C1 segment of cervical spinal cord (tissue), 14 donors: ENCODE measurements at regions not wholly inside any gene's neighbourhood (a gene's known extent, or its start where the extent isn't known, plus 50 kb on each side); places are given as distances from the start of the nearest gene placed in this dataset.
"Not testable (repeated sequence)": the region's sequence is repeated elsewhere in the genome, so short reads cannot be mapped to it uniquely, and the experiment has no call there.

Experiments
- DNase-seq, 14 donors: peaks; one replicate each; lab custom pipeline; 2025; lab: John Stamatoyannopoulos, UW

- DNase-seq, result no peak
These were observed 236.4 kb downstream of the NFATC2 start for GRCh38 chr20:51306081-51306480.

- DNase-seq, result no peak
These were observed 237.0 kb downstream of the NFATC2 start for GRCh38 chr20:51305316-51306052.

- DNase-seq, result no peak
These were observed 238.5 kb downstream of the NFATC2 start for GRCh38 chr20:51303731-51304670.

GRCh38 chr20:51301026-51301425 is 241.5 kb downstream of the NFATC2 start:
- DNase-seq, result no peak

GRCh38 chr20:51300104-51300503 is 242.4 kb downstream of the NFATC2 start:
- no peak for DNase-seq

- no peak for DNase-seq
These were observed 243.1 kb downstream of the NFATC2 start for GRCh38 chr20:51299413-51299812.

GRCh38 chr20:51298141-51298749 is 244.3 kb downstream of the NFATC2 start:
- DNase-seq, result no peak

- peak in 1 of 14 donors; percentile 14 for DNase-seq
These were observed 254.7 kb downstream of the NFATC2 start for GRCh38 chr20:51287628-51288413.

- DNase-seq, result no peak
These were observed 255.8 kb downstream of the NFATC2 start for GRCh38 chr20:51286758-51287157.

- DNase-seq, result peak in 1 of 14 donors; percentile 3
These were observed 256.8 kb downstream of the NFATC2 start for GRCh38 chr20:51285684-51286083.

- DNase-seq, result peak in 2 of 14 donors; percentile 13 to 19
These were observed 257.6 kb downstream of the NFATC2 start for GRCh38 chr20:51284871-51285270.

- DNase-seq, result no peak
These were observed 258.3 kb downstream of the NFATC2 start for GRCh38 chr20:51284176-51284575.

- DNase-seq, result no peak
These were observed 258.6 kb upstream of the KCNG1 start for GRCh38 chr20:51281521-51281920.

- no peak for DNase-seq
These were observed 257.1 kb upstream of the KCNG1 start for GRCh38 chr20:51280047-51280446.

GRCh38 chr20:51277961-51278360 is 255.1 kb upstream of the KCNG1 start:
- no peak for DNase-seq

- DNase-seq, result peak in 1 of 14 donors; percentile 62
These were observed 253.4 kb upstream of the KCNG1 start for GRCh38 chr20:51276296-51276695.

GRCh38 chr20:51275826-51276225 is 252.9 kb upstream of the KCNG1 start:
- no peak for DNase-seq

- DNase-seq, result peak in 1 of 14 donors; percentile 7
These were observed 252.3 kb upstream of the KCNG1 start for GRCh38 chr20:51275181-51275580.

GRCh38 chr20:51272401-51272800 is 249.5 kb upstream of the KCNG1 start:
- no peak for DNase-seq

- DNase-seq, result no peak
These were observed 249.0 kb upstream of the KCNG1 start for GRCh38 chr20:51271931-51272330.

GRCh38 chr20:51271289-51271688 is 248.4 kb upstream of the KCNG1 start:
- DNase-seq, result not testable (repeated sequence)
